Stimulated activated naive B cell treated with anti-CD40 and anti-IgM and Interleukin-4, amounts not matched to agents 10 μg/mL and 1 μg/mL and 100 μg/mL, for 72 hours (primary cell): ENCODE measurements at regions not wholly inside any gene's neighbourhood (a gene's known extent, or its start where the extent isn't known, plus 50 kb on each side); places are given as distances from the start of the nearest gene placed in this dataset.

Experiments used
- ATAC-seq, 2 donors: fragments of 150-1000 bp; cut with Tn5 transposase; replicated peaks; 2 replicates each; pipeline ENCODE4 v1.10.0; 2021; ENCODE audit warnings: moderate library complexity in 1 of 2
- DNase-seq: peaks from one replicate; pipeline ENCODE4 v3.0.0; 2021
- H3K27ac Mint-ChIP-seq: one replicate; pipeline ENCODE4 v1.8.0; 2022; ENCODE audit warnings: mild to moderate bottlenecking, mixed read lengths
- H3K27me3 Mint-ChIP-seq, 2 donors: one replicate each; pipeline ENCODE4 v1.8.0; 2022; ENCODE audit warnings: mixed read lengths in 2 of 2
- H3K36me3 Mint-ChIP-seq, 2 donors: one replicate each; pipeline ENCODE4 v1.8.0; 2022; ENCODE audit warnings: mixed read lengths in 2 of 2, mild to moderate bottlenecking in 1 of 2
- H3K4me1 Mint-ChIP-seq, 2 donors: one replicate each; pipeline ENCODE4 v1.8.0; 2022; ENCODE audit warnings: mixed read lengths in 2 of 2, mild to moderate bottlenecking in 1 of 2
- H3K4me3 Mint-ChIP-seq, 2 donors: one replicate each; pipeline ENCODE4 v1.8.0; 2022; ENCODE audit warnings: mild to moderate bottlenecking in 2 of 2, mixed read lengths in 2 of 2, moderate library complexity in 1 of 2
- H3K9me3 Mint-ChIP-seq, 2 donors: one replicate each; pipeline ENCODE4 v1.8.0; 2022; ENCODE audit warnings: mixed read lengths in 2 of 2, mild to moderate bottlenecking in 1 of 2

DNA sequence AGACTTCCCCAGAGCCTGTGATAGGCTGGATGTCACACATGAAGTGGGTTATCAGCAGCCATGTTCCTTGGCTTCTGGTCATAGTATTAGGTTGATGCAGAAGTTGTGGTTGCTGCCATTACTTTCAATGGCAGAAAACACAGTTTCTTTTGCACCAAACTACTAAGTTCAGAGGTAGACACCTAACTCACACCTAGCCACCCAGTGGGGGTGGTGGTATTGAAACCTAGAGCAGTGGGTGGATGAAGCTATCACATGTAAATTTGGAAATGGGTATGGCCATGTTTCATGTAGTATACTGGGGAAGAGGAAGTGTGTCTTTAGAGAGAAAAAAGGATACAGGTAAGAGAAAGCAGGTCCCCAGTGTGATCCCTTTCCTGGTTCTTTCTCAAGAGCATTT lies 347.9 kb upstream of the SEMA6A start:
- no peak overlapping the region for H3K4me3 Mint-ChIP-seq
- no peaks in the 10 kb centered on the region for H3K27me3 Mint-ChIP-seq
- no peaks in the 10 kb centered on the region for H3K36me3 Mint-ChIP-seq
- DNase-seq (no peak), ATAC-seq (peak; percentile 77 to 80)
- no peak overlapping the region for H3K27ac Mint-ChIP-seq
- H3K4me1 Mint-ChIP-seq = peaks cover 0 to 4% of the 10 kb centered on the region in 2 donors
- H3K9me3 Mint-ChIP-seq = peaks cover 0 to 1% of the 10 kb centered on the region in 2 donors

DNA sequence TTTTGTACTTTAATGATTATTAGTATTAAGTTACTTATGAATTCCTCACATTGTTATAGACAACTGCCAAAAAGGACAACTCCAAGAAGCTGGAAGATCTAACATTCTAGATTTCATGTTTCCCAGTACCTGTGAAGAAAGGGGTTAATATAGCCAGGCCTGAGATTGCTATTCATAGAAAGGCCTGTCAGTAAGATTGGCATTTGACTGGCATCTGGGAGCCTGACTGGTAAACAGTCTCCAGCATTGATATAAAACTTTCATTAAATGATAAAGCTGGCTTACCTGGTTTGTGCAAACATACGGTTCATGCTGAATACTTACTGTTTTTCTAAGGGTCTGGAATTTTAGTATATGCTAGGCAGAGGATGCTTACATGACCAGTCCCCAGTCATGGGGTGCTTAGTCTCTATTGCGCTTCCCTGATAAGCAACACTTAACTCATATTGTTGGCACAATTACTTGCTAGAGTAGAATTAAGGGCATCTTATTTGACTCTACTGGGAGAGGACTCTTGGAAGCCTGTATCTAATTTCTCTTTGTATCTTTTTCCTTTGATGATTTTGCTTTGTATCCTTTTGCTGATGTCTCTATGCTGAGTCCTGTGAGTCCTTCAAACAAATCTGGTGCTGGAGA lies 340.4 kb upstream of the SEMA6A start:
- no peak for DNase-seq
- Mint-ChIP-seq H3K4me3 (no peak overlapping the region), H3K36me3 (no peaks in the 10 kb centered on the region), H3K4me1 (no peaks in the 10 kb centered on the region), H3K27me3 (no peaks in the 10 kb centered on the region), H3K27ac (no peak overlapping the region), H3K9me3 (peaks cover 0 to 3% of the 10 kb centered on the region in 2 donors)
- ATAC-seq = no peak

DNA sequence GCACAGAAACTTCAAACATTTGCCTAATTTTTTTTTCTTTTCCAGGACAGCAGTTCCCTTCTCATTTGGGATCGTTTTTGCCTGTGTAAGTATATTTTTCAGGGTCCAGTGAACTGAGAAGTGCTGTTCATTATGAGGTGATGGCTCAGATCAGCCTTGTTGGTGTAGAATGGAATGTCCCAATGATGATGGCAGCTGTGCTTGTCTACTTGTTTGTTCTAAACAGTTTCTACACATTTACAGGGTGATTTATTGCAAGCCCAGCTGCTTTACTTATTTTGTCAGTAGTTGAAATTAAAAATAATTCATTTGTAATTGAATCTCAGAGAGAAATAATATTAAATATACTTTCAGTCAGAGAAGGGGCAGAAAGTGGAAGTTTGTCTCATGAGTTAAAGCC lies 337.6 kb upstream of the SEMA6A start:
- no peak for DNase-seq
- H3K27me3 Mint-ChIP-seq = no peaks in the 10 kb centered on the region
- no peak overlapping the region for H3K27ac Mint-ChIP-seq
- no peak overlapping the region for H3K4me3 Mint-ChIP-seq
- peaks cover 0 to 3% of the 10 kb centered on the region in 2 donors for H3K9me3 Mint-ChIP-seq
- no peak for ATAC-seq
- no peaks in the 10 kb centered on the region for H3K36me3 Mint-ChIP-seq
- H3K4me1 Mint-ChIP-seq = no peaks in the 10 kb centered on the region

DNA sequence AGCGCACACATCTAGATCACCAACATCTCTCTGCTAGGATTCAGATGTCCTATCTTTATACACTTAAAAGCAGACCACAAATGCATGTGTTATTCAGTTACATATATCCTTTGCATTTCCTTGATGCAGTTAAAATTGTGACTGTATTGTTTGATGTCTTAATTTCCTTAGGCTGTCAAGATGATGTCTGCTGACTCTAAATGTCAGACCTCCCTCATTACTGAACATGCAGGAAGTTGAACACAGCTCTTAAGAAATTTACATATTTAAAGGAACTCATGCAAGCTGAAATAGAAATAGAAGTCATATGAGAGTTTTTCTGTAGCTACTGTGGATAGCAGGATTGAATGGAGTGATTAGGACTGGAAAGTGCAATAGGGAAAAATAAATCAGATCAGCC lies 336.5 kb upstream of the SEMA6A start:
- DNase-seq (no peak), ATAC-seq (no peak)
- H3K4me3 Mint-ChIP-seq = no peak overlapping the region
- no peaks in the 10 kb centered on the region for H3K36me3 Mint-ChIP-seq
- no peaks in the 10 kb centered on the region for H3K4me1 Mint-ChIP-seq
- H3K27me3 Mint-ChIP-seq = no peaks in the 10 kb centered on the region
- no peak overlapping the region for H3K27ac Mint-ChIP-seq
- peaks cover 0 to 3% of the 10 kb centered on the region in 2 donors for H3K9me3 Mint-ChIP-seq

DNA sequence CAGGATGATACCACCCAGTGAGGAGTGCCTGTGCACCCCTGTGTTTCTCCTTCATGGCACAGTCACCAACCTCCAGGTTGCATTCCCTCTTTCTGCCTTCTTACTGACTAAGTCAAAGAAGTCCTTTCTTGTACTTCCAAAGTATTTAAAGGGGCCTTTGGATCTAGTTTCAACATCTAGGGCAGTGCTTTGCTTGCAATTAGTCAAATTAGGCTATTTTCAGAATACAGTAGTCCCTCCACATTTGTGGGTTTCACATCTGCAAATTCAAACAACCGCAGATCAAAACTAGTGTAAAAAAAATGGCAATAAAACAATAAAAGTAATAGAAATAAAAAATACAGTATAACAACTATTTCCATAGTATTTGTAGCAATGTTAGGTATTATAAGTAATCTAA lies 333.9 kb upstream of the SEMA6A start:
- DNase-seq (no peak), ATAC-seq (peak; percentile 20 to 21)
- no peaks in the 10 kb centered on the region for H3K27me3 Mint-ChIP-seq
- no peak overlapping the region for H3K4me3 Mint-ChIP-seq
- no peaks in the 10 kb centered on the region for H3K36me3 Mint-ChIP-seq
- H3K4me1 Mint-ChIP-seq = no peaks in the 10 kb centered on the region
- H3K9me3 Mint-ChIP-seq = peaks cover 0 to 3% of the 10 kb centered on the region in 2 donors
- H3K27ac Mint-ChIP-seq = no peak overlapping the region

DNA sequence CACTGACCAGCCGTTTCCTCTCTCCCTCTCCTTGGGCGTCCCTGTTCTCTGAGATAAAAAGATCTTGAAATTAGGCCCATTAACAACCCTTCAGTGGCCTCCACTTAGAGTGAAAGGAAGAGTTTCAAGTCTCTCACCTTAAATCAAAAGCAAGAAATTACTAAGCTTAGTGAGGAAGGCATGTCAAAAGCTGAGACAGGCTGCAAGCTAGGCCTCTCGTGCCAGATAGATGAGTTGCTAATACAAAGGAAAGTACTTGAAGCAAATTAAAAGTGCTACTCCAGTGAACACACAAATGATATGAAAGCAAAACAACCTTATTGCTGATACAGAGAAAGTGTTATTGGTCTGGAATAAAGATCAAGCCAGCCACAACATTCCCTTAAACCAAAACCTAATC lies 331.3 kb upstream of the SEMA6A start:
- Mint-ChIP-seq H3K27ac (no peak overlapping the region), H3K27me3 (no peaks in the 10 kb centered on the region), H3K4me1 (no peaks in the 10 kb centered on the region), H3K4me3 (no peak overlapping the region), H3K36me3 (no peaks in the 10 kb centered on the region), H3K9me3 (peaks cover 0 to 1% of the 10 kb centered on the region in 2 donors)
- no peak for ATAC-seq
- no peak for DNase-seq

DNA sequence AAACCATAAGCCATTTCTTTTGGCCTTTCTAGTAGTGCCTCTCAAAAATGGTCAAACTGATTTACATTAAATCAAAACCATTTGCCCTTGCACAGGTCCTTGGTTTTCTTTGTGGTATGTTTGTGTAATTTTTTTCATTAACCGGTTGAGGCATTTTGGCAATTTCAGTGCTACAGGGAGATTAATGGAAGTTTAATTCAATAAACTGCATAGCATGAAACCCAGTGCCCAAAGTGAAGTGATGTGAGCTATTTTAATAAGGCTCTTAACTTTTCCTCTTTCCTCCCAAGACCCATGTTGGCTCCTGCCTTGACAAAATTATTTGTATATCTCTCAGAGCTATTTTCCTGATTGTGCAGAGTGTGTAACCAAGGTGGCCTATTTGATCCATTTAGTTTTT lies 326.2 kb upstream of the SEMA6A start:
- H3K27me3 Mint-ChIP-seq = no peaks in the 10 kb centered on the region
- H3K4me3 Mint-ChIP-seq = no peak overlapping the region
- H3K36me3 Mint-ChIP-seq = no peaks in the 10 kb centered on the region
- ATAC-seq (no peak), DNase-seq (no peak)
- H3K4me1 Mint-ChIP-seq = peaks cover 3 to 6% of the 10 kb centered on the region in 2 donors
- no peaks in the 10 kb centered on the region for H3K9me3 Mint-ChIP-seq
- no peak overlapping the region for H3K27ac Mint-ChIP-seq

DNA sequence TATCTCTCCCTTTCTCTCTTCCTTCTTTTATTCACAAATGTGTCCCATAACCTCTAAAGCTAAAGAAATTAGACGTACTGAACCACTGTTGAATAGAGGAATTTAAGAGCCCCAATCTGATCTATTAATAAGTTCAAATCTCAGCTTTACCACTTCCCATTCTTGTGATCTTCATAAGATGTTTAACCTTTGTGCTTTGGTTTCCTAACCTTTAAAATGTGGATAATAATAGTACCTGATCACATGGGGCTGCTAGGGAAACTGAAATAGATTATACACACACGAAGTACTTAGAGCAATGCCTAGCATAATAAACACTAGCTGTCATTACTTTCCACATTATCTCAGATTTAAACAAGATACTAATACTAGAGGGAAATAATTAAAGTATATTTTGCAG lies 324.3 kb upstream of the SEMA6A start:
- H3K27me3 Mint-ChIP-seq = no peaks in the 10 kb centered on the region
- peaks cover 3 to 6% of the 10 kb centered on the region in 2 donors for H3K4me1 Mint-ChIP-seq
- H3K36me3 Mint-ChIP-seq = no peaks in the 10 kb centered on the region
- H3K9me3 Mint-ChIP-seq = no peaks in the 10 kb centered on the region
- ATAC-seq (peak; percentile 88 to 91), DNase-seq (no peak)
- H3K4me3 Mint-ChIP-seq = no peak overlapping the region
- no peak overlapping the region for H3K27ac Mint-ChIP-seq

DNA sequence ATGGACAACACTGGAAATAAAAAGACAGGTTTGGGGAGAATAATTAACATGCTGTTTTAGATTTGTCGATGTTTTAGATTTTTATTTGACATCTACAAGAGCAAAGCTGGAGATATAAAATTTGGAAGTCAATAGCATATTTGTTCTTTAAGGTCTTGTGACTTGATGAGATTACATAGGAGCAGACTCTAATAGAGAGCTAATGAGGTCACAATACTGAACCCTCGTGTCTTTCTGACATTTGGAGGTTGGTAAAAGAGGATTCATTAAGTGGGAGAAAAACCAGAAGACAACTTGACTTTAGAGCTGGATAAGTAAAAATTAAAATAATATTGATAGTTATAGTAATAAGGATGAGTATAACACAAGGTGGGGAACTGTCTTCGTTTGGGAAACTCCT lies 322.7 kb upstream of the SEMA6A start:
- H3K27me3 Mint-ChIP-seq = no peaks in the 10 kb centered on the region
- no peaks in the 10 kb centered on the region for H3K9me3 Mint-ChIP-seq

DNA sequence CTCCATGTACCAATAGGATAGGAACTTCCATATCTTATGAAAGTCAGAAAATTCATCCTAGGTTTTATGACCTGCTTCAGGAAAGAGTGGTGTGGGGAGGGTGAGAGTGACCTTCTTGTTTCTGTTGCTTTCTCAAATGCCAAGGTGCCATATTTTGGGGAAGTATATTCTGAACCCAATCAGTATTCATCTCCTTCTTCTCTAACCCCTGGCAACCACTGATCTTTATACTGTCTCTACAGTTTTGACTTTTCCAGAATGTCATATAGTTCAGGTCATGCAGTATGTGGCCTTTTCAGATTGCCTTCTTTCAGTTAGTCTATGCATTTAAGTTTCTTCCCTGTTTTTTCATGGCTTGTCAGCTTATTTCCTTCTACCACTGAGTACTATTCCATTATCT lies 321.4 kb upstream of the SEMA6A start:
- Mint-ChIP-seq H3K4me1 (peaks cover 3 to 6% of the 10 kb centered on the region in 2 donors), H3K9me3 (no peaks in the 10 kb centered on the region), H3K27ac (no peak overlapping the region), H3K27me3 (no peaks in the 10 kb centered on the region), H3K4me3 (no peak overlapping the region), H3K36me3 (no peaks in the 10 kb centered on the region)
- DNase-seq (no peak), ATAC-seq (peak; percentile 62 to 66)

More for the DNA sequence above, 322.7 kb upstream of the SEMA6A start:
- DNase-seq (no peak), ATAC-seq (no peak)
- no peaks in the 10 kb centered on the region for H3K36me3 Mint-ChIP-seq
- no peak overlapping the region for H3K4me3 Mint-ChIP-seq
- H3K4me1 Mint-ChIP-seq = peaks cover 3 to 6% of the 10 kb centered on the region in 2 donors
- H3K27ac Mint-ChIP-seq = no peak overlapping the region

DNA sequence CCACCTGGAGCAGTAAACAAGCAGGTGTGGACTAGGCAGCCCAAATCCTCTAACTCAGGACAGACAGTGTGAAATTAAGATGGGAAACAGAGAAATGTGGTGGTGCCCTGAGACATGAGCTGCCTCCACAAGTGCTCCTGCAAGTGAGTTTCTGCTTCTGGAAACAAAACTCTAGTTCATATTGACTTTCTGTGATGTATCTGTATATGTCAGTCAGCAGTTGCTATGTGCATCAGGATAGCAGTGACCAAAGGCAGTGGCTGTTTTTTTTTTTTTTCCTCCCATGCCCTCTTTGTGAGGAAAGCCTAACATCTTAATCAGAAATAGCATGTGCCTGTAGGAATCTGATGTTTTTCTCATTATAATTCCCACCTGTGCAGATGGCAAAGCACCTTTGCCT lies 318.4 kb upstream of the SEMA6A start:
- Mint-ChIP-seq H3K9me3 (no peaks in the 10 kb centered on the region), H3K27me3 (no peaks in the 10 kb centered on the region), H3K4me1 (no peaks in the 10 kb centered on the region), H3K36me3 (no peaks in the 10 kb centered on the region), H3K4me3 (no peak overlapping the region), H3K27ac (no peak overlapping the region)
- DNase-seq (no peak), ATAC-seq (peak in 1 of 2 donors; percentile 21)

DNA sequence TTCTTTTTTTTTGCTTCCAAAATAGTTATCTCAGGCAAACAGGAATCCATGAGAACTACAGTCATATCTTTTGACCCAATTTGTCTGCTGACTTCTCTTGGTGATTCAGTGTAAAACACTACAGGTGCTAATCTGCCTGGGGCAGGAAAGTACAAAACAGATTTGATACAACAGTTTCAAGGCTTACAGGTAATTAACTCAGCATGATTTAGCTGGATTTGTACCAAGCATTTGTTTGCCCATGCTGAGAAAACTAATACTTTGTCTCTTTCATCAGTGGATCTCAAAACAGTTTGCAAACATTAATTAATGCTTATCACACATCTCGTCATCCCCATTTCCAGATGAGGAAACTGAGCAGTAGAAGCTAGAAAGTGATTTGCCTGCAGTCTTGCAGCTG lies 312.5 kb upstream of the SEMA6A start:
- Mint-ChIP-seq H3K27me3 (no peaks in the 10 kb centered on the region), H3K4me3 (no peak overlapping the region), H3K4me1 (no peaks in the 10 kb centered on the region), H3K9me3 (no peaks in the 10 kb centered on the region), H3K36me3 (no peaks in the 10 kb centered on the region), H3K27ac (no peak overlapping the region)
- DNase-seq (no peak), ATAC-seq (no peak)

DNA sequence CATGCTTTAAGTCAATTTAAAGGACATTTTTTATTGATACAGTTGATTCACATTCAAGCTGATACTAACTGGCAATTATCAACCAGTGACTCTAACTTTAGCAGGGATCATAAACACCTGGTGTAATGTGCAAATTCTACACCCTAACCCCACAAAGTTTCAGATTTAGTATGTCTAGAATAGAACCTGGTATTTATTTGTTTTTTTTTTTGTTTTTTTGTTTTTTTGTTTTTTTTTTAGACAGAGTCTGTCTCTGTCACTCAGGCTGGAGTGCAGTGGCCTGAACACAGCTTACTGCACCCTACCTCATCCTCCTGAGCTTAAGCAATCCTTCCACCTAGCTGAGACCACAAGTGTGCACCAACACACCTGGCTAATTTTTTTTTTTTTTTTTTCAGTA lies 311.2 kb upstream of the SEMA6A start:
- Mint-ChIP-seq H3K36me3 (no peaks in the 10 kb centered on the region), H3K4me1 (no peaks in the 10 kb centered on the region), H3K4me3 (no peak overlapping the region), H3K27ac (no peak overlapping the region), H3K9me3 (no peaks in the 10 kb centered on the region), H3K27me3 (no peaks in the 10 kb centered on the region)
- ATAC-seq (no peak), DNase-seq (no peak)

DNA sequence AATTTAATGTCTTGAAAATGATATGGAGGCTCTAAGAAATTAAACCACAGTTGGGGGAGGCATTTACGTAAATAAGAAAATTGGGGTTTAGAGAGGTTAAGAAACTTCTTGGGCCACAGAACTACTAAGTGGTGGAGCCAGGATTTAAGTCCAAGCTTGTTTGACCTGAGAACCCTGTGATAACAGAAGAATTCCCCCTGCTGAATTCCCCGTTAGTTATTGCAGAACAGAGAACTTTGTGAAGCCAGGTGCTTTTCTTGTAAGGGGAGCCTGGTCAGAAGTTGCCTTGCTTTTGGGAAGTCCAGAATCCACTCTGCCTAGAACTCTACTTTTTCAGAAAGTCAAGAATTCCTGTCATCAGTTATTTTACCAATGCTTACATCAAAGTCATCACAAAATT lies 309.3 kb upstream of the SEMA6A start:
- DNase-seq (no peak), ATAC-seq (peak in 1 of 2 donors; percentile 31)
- Mint-ChIP-seq H3K4me3 (no peak overlapping the region), H3K27ac (no peak overlapping the region), H3K4me1 (no peaks in the 10 kb centered on the region), H3K36me3 (no peaks in the 10 kb centered on the region), H3K9me3 (no peaks in the 10 kb centered on the region), H3K27me3 (no peaks in the 10 kb centered on the region)

DNA sequence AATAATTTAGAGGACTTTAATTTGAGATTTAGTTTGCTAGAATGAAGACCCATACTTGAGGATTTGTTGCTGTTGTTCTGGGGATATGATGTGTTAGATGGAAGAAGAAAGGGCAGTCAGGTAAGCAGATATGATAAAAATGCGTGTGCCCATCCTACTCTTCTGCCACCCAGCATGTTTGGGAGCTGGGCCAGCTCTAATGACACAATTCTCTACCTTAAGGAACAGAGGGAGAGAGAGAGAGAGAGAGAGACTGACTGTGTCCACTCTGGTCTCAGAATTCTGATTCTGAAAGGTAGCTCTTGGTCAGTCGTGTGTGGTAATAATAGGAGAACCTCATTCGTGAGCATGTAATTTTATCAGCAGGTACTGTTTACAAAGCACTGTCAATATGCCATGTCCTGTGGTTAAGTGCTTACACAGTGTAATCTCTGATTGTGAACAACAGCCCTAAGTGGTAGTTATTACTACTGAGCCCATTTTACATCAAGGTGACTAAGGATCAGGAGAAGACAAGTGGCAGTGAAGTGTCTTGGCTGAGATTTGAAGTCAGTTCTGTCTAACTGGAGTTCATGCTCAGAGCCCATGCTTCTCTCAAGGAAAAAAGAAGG lies 307.4 kb upstream of the SEMA6A start:
- Mint-ChIP-seq H3K9me3 (no peaks in the 10 kb centered on the region), H3K27ac (no peak overlapping the region), H3K4me1 (no peaks in the 10 kb centered on the region), H3K27me3 (no peaks in the 10 kb centered on the region), H3K36me3 (no peaks in the 10 kb centered on the region), H3K4me3 (no peak overlapping the region)
- no peak for ATAC-seq
- DNase-seq = no peak
